ENCODE measurements at regions not wholly inside any gene's neighbourhood (a gene's known extent, or its start where the extent isn't known, plus 50 kb on each side); places are given as distances from the start of the nearest gene placed in this dataset.

DNA sequence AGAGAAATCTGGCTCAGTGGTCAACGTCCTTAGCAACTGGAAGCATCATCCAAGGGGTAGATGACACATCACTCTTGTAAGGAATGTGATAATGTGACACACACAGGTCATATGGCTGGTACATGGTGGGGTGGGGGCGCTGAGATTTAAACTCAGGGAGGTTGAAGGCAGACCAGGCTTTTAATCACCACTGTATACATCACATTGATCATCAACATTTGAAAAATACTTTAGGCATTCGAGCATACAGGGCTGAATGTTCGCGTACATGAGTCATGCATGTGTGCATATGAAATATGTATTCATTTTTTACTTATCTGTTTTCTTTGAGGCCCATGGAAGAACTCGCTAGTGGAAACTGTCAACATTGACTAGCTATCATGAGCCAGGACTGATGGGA, 976.4 kb downstream of the VRK1 start:
- DNase-seq = no peak
- no peak for ATAC-seq
- H3K4me1 Mint-ChIP-seq (ENCODE audit: low read depth) = peaks cover 13% of the 10 kb centered on the region
- no peaks in the 10 kb centered on the region for H3K9me3 Mint-ChIP-seq
- no peak overlapping the region for H3K4me3 Mint-ChIP-seq
- no peaks in the 10 kb centered on the region for H3K27me3 Mint-ChIP-seq (ENCODE audit: low read depth)
- no peaks in the 10 kb centered on the region for H3K36me3 Mint-ChIP-seq (ENCODE audit: insufficient read depth)

- Mint-ChIP-seq H3K36me3 (ENCODE audit: insufficient read depth) (no peaks in the 10 kb centered on the region), H3K4me1 (ENCODE audit: low read depth) (peaks cover 15% of the 10 kb centered on the region), H3K9me3 (no peaks in the 10 kb centered on the region), H3K27me3 (ENCODE audit: low read depth) (no peaks in the 10 kb centered on the region), H3K4me3 (no peak overlapping the region)
- no peak for ATAC-seq
- DNase-seq = no peak
These were observed 979.8 kb downstream of the VRK1 start for GRCh38 chr14:97776890-97777558.

DNA sequence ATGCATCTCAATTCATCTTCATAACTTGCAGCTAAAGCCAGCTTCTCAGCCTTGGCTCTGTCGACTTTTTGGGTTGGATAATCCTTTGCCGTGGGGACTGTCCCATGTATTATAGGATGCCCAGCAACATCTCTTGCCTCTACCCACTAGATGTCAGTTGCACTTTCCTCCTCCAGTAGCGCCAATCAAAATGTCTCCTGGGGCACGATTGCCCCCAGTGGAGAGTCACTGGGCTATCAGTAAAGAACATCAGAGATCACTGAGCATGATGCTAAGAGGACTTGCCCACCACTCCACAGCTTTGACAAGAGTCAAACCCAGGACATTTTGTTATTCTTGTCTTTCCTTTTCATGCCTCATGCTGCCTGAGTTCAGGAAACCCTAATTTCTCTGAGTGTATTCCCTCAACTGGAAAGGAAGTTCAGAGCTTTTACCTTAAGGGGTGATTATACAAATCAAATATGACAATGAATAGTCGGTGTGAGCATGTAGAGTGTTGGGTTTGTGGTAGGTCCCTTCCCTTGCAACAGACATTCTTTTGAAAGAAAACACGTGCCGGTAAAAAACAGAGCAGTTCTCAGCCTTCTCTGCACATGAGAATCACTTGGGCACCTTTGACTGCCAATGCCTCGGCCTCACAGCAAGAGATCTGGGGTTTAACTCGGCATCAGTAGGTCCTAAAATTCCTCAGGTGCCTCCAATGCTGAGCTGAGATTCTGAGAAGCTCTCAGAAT, 980.6 kb downstream of the VRK1 start:
- peaks cover 15% of the 10 kb centered on the region for H3K4me1 Mint-ChIP-seq (ENCODE audit: low read depth)
- DNase-seq = peak; percentile 24

DNA sequence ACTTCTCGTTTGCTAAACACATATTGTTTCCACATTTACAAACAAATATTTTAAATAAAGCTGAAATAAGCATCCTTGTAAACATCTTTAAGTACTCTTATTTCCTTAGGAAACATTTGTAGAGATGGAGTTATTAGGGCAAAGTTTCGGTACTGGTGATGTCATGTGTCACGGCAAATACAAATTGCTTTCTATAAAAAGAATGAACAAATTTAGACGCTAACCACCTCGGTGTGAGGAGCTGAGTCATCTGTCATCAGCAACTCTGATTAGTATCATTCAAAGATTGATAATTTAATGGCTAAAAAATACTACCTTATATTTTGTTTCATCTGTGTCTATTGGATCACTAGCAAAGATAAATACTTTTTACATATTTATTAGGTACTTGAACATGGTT, 982.0 kb downstream of the VRK1 start:
- Mint-ChIP-seq H3K27me3 (ENCODE audit: low read depth) (no peaks in the 10 kb centered on the region), H3K36me3 (ENCODE audit: insufficient read depth) (no peaks in the 10 kb centered on the region), H3K4me3 (no peak overlapping the region), H3K4me1 (ENCODE audit: low read depth) (peaks cover 17% of the 10 kb centered on the region), H3K9me3 (no peaks in the 10 kb centered on the region)
- DNase-seq (no peak), ATAC-seq (no peak)

More for the DNA sequence above, 980.6 kb downstream of the VRK1 start:
- Mint-ChIP-seq H3K36me3 (ENCODE audit: insufficient read depth) (no peaks in the 10 kb centered on the region), H3K27me3 (ENCODE audit: low read depth) (no peaks in the 10 kb centered on the region), H3K9me3 (no peaks in the 10 kb centered on the region), H3K4me3 (no peak overlapping the region)
- peak in 1 of 2 donors; percentile 70 for ATAC-seq

- Mint-ChIP-seq H3K4me1 (ENCODE audit: low read depth) (peaks cover 25% of the 10 kb centered on the region), H3K9me3 (no peaks in the 10 kb centered on the region)
- no peak for DNase-seq
These were observed 983.6 kb downstream of the VRK1 start for GRCh38 chr14:97780804-97781203.

GRCh38 chr14:97781961-97782360, 984.8 kb downstream of the VRK1 start:
- ATAC-seq (no peak), DNase-seq (no peak)
- H3K4me1 Mint-ChIP-seq (ENCODE audit: low read depth) = peaks cover 27% of the 10 kb centered on the region
- no peaks in the 10 kb centered on the region for H3K36me3 Mint-ChIP-seq (ENCODE audit: insufficient read depth)
- H3K9me3 Mint-ChIP-seq = no peaks in the 10 kb centered on the region
- H3K27me3 Mint-ChIP-seq (ENCODE audit: low read depth) = no peaks in the 10 kb centered on the region
- H3K4me3 Mint-ChIP-seq = no peak overlapping the region

More at GRCh38 chr14:97780804-97781203, 983.6 kb downstream of the VRK1 start:
- no peaks in the 10 kb centered on the region for H3K36me3 Mint-ChIP-seq (ENCODE audit: insufficient read depth)
- no peaks in the 10 kb centered on the region for H3K27me3 Mint-ChIP-seq (ENCODE audit: low read depth)
- H3K4me3 Mint-ChIP-seq = no peak overlapping the region
- ATAC-seq = no peak

DNA sequence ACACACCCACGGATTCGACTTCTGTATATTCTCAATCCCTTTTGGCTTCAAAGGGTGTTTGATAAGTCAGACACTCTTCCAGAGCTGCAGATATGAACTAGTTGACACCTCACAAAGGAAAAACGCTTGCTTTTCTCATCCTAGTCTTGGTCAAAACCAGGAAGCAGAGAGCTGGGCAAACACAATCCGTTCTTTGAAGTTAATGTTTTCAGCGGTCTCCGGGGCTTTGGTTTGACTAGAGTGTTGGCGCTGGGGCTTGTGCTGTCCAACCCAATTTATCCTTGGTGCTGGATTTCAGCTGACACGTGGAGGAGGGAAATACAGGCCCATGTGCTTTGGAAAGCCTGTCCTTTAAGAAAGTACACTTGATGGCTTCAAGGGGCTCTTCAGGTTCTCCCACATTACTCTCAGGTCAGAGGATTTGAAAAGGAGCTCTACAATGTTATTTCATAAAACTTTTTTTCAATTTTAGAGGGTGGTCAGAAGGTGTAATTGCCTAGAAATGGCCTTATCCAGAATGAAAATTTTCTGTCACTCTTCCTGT, 985.8 kb downstream of the VRK1 start:
- no peaks in the 10 kb centered on the region for H3K36me3 Mint-ChIP-seq (ENCODE audit: insufficient read depth)
- DNase-seq (no peak), ATAC-seq (no peak)
- peaks cover 17% of the 10 kb centered on the region for H3K4me1 Mint-ChIP-seq (ENCODE audit: low read depth)
- H3K4me3 Mint-ChIP-seq = no peak overlapping the region
- H3K9me3 Mint-ChIP-seq = no peaks in the 10 kb centered on the region
- H3K27me3 Mint-ChIP-seq (ENCODE audit: low read depth) = no peaks in the 10 kb centered on the region

DNA sequence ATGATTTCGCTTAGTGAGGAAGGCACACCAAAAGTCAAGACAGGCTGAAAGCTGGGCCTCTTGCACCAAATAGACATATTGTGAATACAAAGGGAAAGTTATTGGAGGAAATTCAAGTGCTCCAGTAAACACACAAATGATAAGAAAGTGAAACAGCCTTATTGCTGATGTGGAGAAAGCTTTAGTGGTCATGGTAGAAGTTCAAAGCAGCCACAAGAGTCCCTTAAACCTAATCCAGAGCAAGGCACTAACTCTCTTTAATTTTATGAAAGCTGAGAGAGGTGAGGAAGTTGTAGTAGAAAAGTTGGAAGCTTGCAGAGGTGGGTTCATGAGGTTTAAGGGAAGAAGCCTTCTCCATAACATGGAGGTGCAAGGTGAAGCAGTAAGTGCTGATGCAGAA, 988.3 kb downstream of the VRK1 start:
- Mint-ChIP-seq H3K4me3 (no peak overlapping the region), H3K27me3 (ENCODE audit: low read depth) (no peaks in the 10 kb centered on the region), H3K9me3 (no peaks in the 10 kb centered on the region), H3K36me3 (ENCODE audit: insufficient read depth) (no peaks in the 10 kb centered on the region), H3K4me1 (ENCODE audit: low read depth) (peaks cover 26% of the 10 kb centered on the region)
- ATAC-seq (no peak), DNase-seq (no peak)

GRCh38 chr14:97788364-97788763, 991.2 kb downstream of the VRK1 start:
- no peak for ATAC-seq
- no peaks in the 10 kb centered on the region for H3K9me3 Mint-ChIP-seq
- no peak overlapping the region for H3K4me3 Mint-ChIP-seq

DNA sequence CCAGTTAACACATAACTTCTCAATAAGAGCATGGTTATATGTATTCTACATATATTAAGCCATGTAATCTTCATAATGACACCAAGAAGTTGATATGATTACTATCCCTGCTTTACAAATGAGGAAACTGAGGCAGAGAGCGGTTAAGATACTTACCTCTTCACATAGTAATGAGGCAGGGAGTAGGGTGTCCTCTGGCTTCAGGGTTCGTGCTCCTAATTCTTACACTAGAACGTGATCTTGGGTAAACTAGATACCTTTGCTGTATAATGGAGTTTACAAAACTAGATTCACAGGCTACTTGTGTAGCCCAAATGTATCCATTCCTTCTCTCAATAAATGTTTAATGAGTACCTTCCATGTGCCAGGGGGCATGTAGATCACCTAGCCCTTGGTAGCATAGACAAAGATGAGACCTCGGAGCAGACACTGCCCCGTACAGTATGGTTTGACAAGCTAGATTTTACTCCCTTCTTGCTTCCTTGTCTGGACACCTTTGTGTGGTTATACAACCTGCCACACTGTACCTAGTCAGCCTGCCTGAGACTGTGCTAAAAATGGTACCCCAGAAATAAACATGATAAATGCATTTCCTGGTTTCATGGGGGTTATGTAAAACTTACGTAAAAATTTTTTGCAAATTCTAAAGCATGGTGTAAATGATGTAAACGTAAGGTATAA, 991.8 kb downstream of the VRK1 start:
- Mint-ChIP-seq H3K4me3 (no peak overlapping the region), H3K4me1 (ENCODE audit: low read depth) (peaks cover 28% of the 10 kb centered on the region), H3K9me3 (no peaks in the 10 kb centered on the region), H3K36me3 (ENCODE audit: insufficient read depth) (no peaks in the 10 kb centered on the region), H3K27me3 (ENCODE audit: low read depth) (no peaks in the 10 kb centered on the region)
- ATAC-seq (no peak), DNase-seq (no peak)

More at GRCh38 chr14:97788364-97788763, 991.2 kb downstream of the VRK1 start:
- H3K4me1 Mint-ChIP-seq (ENCODE audit: low read depth) = peaks cover 28% of the 10 kb centered on the region
- no peaks in the 10 kb centered on the region for H3K36me3 Mint-ChIP-seq (ENCODE audit: insufficient read depth)
- no peaks in the 10 kb centered on the region for H3K27me3 Mint-ChIP-seq (ENCODE audit: low read depth)
- DNase-seq = no peak

GRCh38 chr14:97791072-97791471, 993.9 kb downstream of the VRK1 start:
- Mint-ChIP-seq H3K9me3 (no peaks in the 10 kb centered on the region), H3K4me3 (no peak overlapping the region), H3K4me1 (ENCODE audit: low read depth) (peaks cover 16% of the 10 kb centered on the region), H3K27me3 (ENCODE audit: low read depth) (no peaks in the 10 kb centered on the region), H3K36me3 (ENCODE audit: insufficient read depth) (no peaks in the 10 kb centered on the region)
- DNase-seq (no peak), ATAC-seq (no peak)

GRCh38 chr14:97791906-97792305, 994.7 kb downstream of the VRK1 start:
- Mint-ChIP-seq H3K36me3 (ENCODE audit: insufficient read depth) (no peaks in the 10 kb centered on the region), H3K4me1 (ENCODE audit: low read depth) (peaks cover 14% of the 10 kb centered on the region), H3K9me3 (no peaks in the 10 kb centered on the region), H3K27me3 (ENCODE audit: low read depth) (no peaks in the 10 kb centered on the region), H3K4me3 (no peak overlapping the region)
- DNase-seq = no peak
- ATAC-seq = no peak

DNA sequence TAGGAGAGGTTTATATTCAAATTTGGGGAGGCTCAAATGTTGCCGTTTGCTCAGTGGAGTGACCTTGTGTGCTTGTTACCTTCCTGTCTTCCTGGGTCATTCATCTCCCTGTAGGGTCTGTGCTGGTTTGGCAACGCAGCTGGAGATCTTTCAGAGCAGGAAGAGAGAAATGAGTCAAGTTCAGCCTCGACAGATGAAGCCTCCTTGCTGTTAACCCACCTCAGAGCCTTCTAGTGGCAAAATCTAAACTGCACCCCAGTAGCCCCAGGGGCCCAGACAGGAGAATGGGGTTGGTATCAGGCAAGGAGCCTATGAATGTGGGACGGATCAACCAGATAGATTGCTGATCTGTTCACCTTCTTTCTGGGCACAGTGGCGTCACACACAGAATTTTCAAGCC, 999.3 kb downstream of the VRK1 start:
- no peak for DNase-seq
- no peak overlapping the region for H3K4me3 Mint-ChIP-seq
- H3K36me3 Mint-ChIP-seq (ENCODE audit: insufficient read depth) = no peaks in the 10 kb centered on the region
- no peaks in the 10 kb centered on the region for H3K27me3 Mint-ChIP-seq (ENCODE audit: low read depth)
- H3K4me1 Mint-ChIP-seq (ENCODE audit: low read depth) = peaks cover 7% of the 10 kb centered on the region
- ATAC-seq = no peak
- H3K9me3 Mint-ChIP-seq = no peaks in the 10 kb centered on the region

GRCh38 chr14:97798176-97798575, 1001.0 kb downstream of the VRK1 start:
- ATAC-seq = peak in 1 of 2 donors; percentile 43
- DNase-seq = no peak
- Mint-ChIP-seq H3K9me3 (no peaks in the 10 kb centered on the region), H3K4me1 (ENCODE audit: low read depth) (peaks cover 7% of the 10 kb centered on the region), H3K36me3 (ENCODE audit: insufficient read depth) (no peaks in the 10 kb centered on the region), H3K27me3 (ENCODE audit: low read depth) (no peaks in the 10 kb centered on the region), H3K4me3 (no peak overlapping the region)
